Midbrain (tissue), 1 donor: ENCODE measurements at regions not wholly inside any gene's neighbourhood (a gene's known extent, or its start where the extent isn't known, plus 50 kb on each side); places are given as distances from the start of the nearest gene placed in this dataset.

Experiments used
- DNase-seq: peaks from one replicate; lab custom pipeline; 2025; lab: John Stamatoyannopoulos, UW

GRCh38 chr5:23579566-23579965, 72.2 kb downstream of the PRDM9 start:
- no peak for DNase-seq

- no peak for DNase-seq
These were observed 75.7 kb downstream of the PRDM9 start for GRCh38 chr5:23583081-23583480.

GRCh38 chr5:23588841-23589326, 81.5 kb downstream of the PRDM9 start:
- no peak for DNase-seq

- DNase-seq, result no peak
These were observed 83.8 kb downstream of the PRDM9 start for GRCh38 chr5:23591250-23591649.

- DNase-seq, result no peak
These were observed 99.5 kb downstream of the PRDM9 start for GRCh38 chr5:23606927-23607326.

GRCh38 chr5:23612701-23613100, 105.3 kb downstream of the PRDM9 start:
- no peak for DNase-seq

- DNase-seq, result no peak
These were observed 106.2 kb downstream of the PRDM9 start for GRCh38 chr5:23613566-23613965.

GRCh38 chr5:23614422-23614821, 107.0 kb downstream of the PRDM9 start:
- no peak for DNase-seq

GRCh38 chr5:23626961-23627360, 119.6 kb downstream of the PRDM9 start:
- DNase-seq, result no peak

GRCh38 chr5:23627976-23628375, 120.6 kb downstream of the PRDM9 start:
- DNase-seq, result no peak

- no peak for DNase-seq
These were observed 122.0 kb downstream of the PRDM9 start for GRCh38 chr5:23629396-23629795.

GRCh38 chr5:23631302-23632045, 124.1 kb downstream of the PRDM9 start:
- DNase-seq, result no peak

- no peak for DNase-seq
These were observed 128.5 kb downstream of the PRDM9 start for GRCh38 chr5:23635938-23636337.

- no peak for DNase-seq
These were observed 131.9 kb downstream of the PRDM9 start for GRCh38 chr5:23639326-23639725.

- DNase-seq, result no peak
These were observed 141.2 kb downstream of the PRDM9 start for GRCh38 chr5:23648656-23649055.

GRCh38 chr5:23649594-23649993, 142.2 kb downstream of the PRDM9 start:
- DNase-seq, result no peak

- no peak for DNase-seq
These were observed 148.3 kb downstream of the PRDM9 start for GRCh38 chr5:23655674-23656073.

- no peak for DNase-seq
These were observed 168.0 kb downstream of the PRDM9 start for GRCh38 chr5:23675456-23675855.

GRCh38 chr5:23677996-23678395, 170.6 kb downstream of the PRDM9 start:
- DNase-seq, result no peak

GRCh38 chr5:23684103-23684502, 176.7 kb downstream of the PRDM9 start:
- DNase-seq, result no peak

GRCh38 chr5:23703940-23704855, 196.8 kb downstream of the PRDM9 start:
- no peak for DNase-seq

GRCh38 chr5:23717486-23717885, 210.1 kb downstream of the PRDM9 start:
- DNase-seq, result no peak

- DNase-seq, result no peak
These were observed 211.2 kb downstream of the PRDM9 start for GRCh38 chr5:23718564-23718963.
